ENCODE measurements at regions not wholly inside any gene's neighbourhood (a gene's known extent, or its start where the extent isn't known, plus 50 kb on each side); places are given as distances from the start of the nearest gene placed in this dataset.

- TF ChIP-seq ZNF274 (CRISPR knock-in tag; IDR thresholded peaks at IDR 0.05) (no peak), SIN3A (IDR thresholded peaks at IDR 0.05; ENCODE audit: borderline replicate concordance, low read depth, low read length) (no peak)
Observed at GRCh38 chr4:57726154-57726553, 616.0 kb upstream of the IGFBP7 start (continued).

GRCh38 chr4:57719456-57719855 lies 609.3 kb upstream of the IGFBP7 start:
- no peaks in the 10 kb centered on the region; a peak in 1 of 5 replicates for H3K27me3 ChIP-seq (ENCODE audit: control insufficient read depth in 1 of 2, insufficient read depth in 2 of 2, low read length in 2 of 2)
- ATAC-seq, result no peak
- no peaks in the 10 kb centered on the region for H3K9me3 ChIP-seq (ENCODE audit: low read length)
- H3K4me1 ChIP-seq (ENCODE audit: insufficient read depth, low read length), result no peaks in the 10 kb centered on the region
- ChIA-PET POLR2A (no interaction called here), CTCF (ENCODE audit: low intra/inter-chr PET ratio, low total read pairs) (no interaction called here)
- no peaks in the 10 kb centered on the region for H3K36me3 ChIP-seq (replicated peaks in 1 of 2; ENCODE audit: control insufficient read depth in 1 of 2, insufficient read depth in 2 of 2, low read length in 2 of 2)
- H2AFZ ChIP-seq (ENCODE audit: low read length), result no peak overlapping the region
- H3K27ac ChIP-seq (ENCODE audit: extremely low read length, insufficient read depth, low read length), result no peak overlapping the region
- BruUV-seq (replicated peaks), result no TSS peak
- intact Hi-C loops (cut with micrococcal nuclease; ENCODE audit: unreplicated experiment), result no loop called here
- H4K20me1 ChIP-seq (ENCODE audit: insufficient read depth, low read length), result no peaks in the 10 kb centered on the region
- no peak overlapping the region for H3K4me3 ChIP-seq (replicated peaks in 1 of 3; ENCODE audit: insufficient read depth in 1 of 3, low read depth in 2 of 3, low read length in 3 of 3)
- DNase-seq (ENCODE audit: low spot score), result no peak
- FAIRE-seq, result no peak
- no peaks in the 10 kb centered on the region for H3K79me2 ChIP-seq (ENCODE audit: insufficient read depth, low read length)
- H3K9ac ChIP-seq (ENCODE audit: insufficient read depth, low read depth, low read length), result no peak overlapping the region
- H3K4me2 ChIP-seq (ENCODE audit: low read depth, low read length), result no peak overlapping the region
- 23% methylated on average over 2 of the region's 2 CpGs for WGBS (ENCODE audit: low lambda C conversion rate)
- in situ Hi-C loops (cut with HindIII; ENCODE audit: extremely low pct_ligation_motif_present, low pct_unique_long_range_greater_than_20kb), result no loop called here
- TF ChIP-seq, protein P1, sequence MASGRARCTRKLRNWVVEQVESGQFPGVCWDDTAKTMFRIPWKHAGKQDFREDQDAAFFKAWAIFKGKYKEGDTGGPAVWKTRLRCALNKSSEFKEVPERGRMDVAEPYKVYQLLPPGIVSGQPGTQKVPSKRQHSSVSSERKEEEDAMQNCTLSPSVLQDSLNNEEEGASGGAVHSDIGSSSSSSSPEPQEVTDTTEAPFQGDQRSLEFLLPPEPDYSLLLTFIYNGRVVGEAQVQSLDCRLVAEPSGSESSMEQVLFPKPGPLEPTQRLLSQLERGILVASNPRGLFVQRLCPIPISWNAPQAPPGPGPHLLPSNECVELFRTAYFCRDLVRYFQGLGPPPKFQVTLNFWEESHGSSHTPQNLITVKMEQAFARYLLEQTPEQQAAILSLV (CRISPR knock-in tag; IDR thresholded peaks at IDR 0.05; ENCODE audit: borderline replicate concordance), result no peak
- TF ChIP-seq HMGXB4 (CRISPR knock-in tag; IDR thresholded peaks at IDR 0.05; ENCODE audit: borderline replicate concordance in 1 of 2, low read depth in 1 of 2) (no peak), SRY (CRISPR knock-in tag; IDR thresholded peaks at IDR 0.05) (no peak), HOXA7 (CRISPR knock-in tag; IDR thresholded peaks at IDR 0.05) (no peak), ZNF839 (CRISPR knock-in tag; IDR thresholded peaks at IDR 0.05; ENCODE audit: borderline replicate concordance) (no peak), ZNF703 (CRISPR knock-in tag; IDR thresholded peaks at IDR 0.05; ENCODE audit: borderline replicate concordance) (no peak), RORA (CRISPR knock-in tag; IDR thresholded peaks at IDR 0.05) (no peak), ZNF121 (CRISPR knock-in tag; IDR thresholded peaks at IDR 0.05) (no peak), MAFF (IDR thresholded peaks at IDR 0.05; ENCODE audit: low read depth, low read length) (no peak), THAP11 (CRISPR knock-in tag; IDR thresholded peaks at IDR 0.05) (no peak), SOX13 (IDR thresholded peaks at IDR 0.05) (no peak), SOX13 (CRISPR knock-in tag; conservative IDR thresholded peaks at IDR 0.05 in 1 of 2, IDR thresholded peaks at IDR 0.05 in 1 of 2) (no peak), ZNF337 (CRISPR knock-in tag; IDR thresholded peaks at IDR 0.05; ENCODE audit: borderline replicate concordance, low read depth) (no peak)
- TF ChIP-seq, protein P2, sequence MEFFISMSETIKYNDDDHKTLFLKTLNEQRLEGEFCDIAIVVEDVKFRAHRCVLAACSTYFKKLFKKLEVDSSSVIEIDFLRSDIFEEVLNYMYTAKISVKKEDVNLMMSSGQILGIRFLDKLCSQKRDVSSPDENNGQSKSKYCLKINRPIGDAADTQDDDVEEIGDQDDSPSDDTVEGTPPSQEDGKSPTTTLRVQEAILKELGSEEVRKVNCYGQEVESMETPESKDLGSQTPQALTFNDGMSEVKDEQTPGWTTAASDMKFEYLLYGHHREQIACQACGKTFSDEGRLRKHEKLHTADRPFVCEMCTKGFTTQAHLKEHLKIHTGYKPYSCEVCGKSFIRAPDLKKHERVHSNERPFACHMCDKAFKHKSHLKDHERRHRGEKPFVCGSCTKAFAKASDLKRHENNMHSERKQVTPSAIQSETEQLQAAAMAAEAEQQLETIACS (CRISPR knock-in tag; IDR thresholded peaks at IDR 0.05), result no peak
- TF ChIP-seq, protein P3, sequence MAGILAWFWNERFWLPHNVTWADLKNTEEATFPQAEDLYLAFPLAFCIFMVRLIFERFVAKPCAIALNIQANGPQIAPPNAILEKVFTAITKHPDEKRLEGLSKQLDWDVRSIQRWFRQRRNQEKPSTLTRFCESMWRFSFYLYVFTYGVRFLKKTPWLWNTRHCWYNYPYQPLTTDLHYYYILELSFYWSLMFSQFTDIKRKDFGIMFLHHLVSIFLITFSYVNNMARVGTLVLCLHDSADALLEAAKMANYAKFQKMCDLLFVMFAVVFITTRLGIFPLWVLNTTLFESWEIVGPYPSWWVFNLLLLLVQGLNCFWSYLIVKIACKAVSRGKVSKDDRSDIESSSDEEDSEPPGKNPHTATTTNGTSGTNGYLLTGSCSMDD (CRISPR knock-in tag; IDR thresholded peaks at IDR 0.05), result no peak

Measured in HepG2 (cell line).